HCT116 (cell line): ENCODE measurements at regions not wholly inside any gene's neighbourhood (a gene's known extent, or its start where the extent isn't known, plus 50 kb on each side); places are given as distances from the start of the nearest gene placed in this dataset.

Experiments used
- ATAC-seq: fragments of 200-7000 bp; cut with Tn5 transposase; 2 replicates; pipeline ENCODE4 v1.9.1; 2020; ENCODE audit warnings: mild to moderate bottlenecking, moderate library complexity
- BruUV-seq: library from RNA; stranded (reverse); fragments of 400-500 nt; replicated peaks from 2 replicates; lab custom pipeline; 2021; lab: Mats Ljungman, UMichigan
- CTCF ChIA-PET: fragments of 300-600 bp; sonication (Branson Sonifier 250); formaldehyde crosslinking; loops from one replicate; lab custom pipeline; 2021; ENCODE audit warnings: antibody characterized with exemption; lab: Charles Lee
- POLR2A ChIA-PET: fragments of 300-600, 350-600 bp; sonication (Branson Sonifier 250); formaldehyde crosslinking; loops from one replicate; lab custom pipeline; 2021; ENCODE audit warnings: antibody characterized with exemption; lab: Charles Lee
- RAD21 ChIA-PET, 2 experiments: fragments of 300-600 bp; sonication (Branson Sonifier 250); formaldehyde crosslinking; loops; one replicate each; lab custom pipeline; 2023; ENCODE audit warnings: low total read pairs in 2 of 2; ENCODE audit not compliant: uncharacterized antibody in 2 of 2, unreplicated experiment in 2 of 2, low non-redundant PET in 1 of 2; lab: Charles Lee
- DNase-seq: peaks from one replicate; pipeline ENCODE4 v3.0.0-alpha.2; 2010; ENCODE audit warnings: low read depth, low spot score
- H2AFZ ChIP-seq: fragments of 200-600 bp; shearing (Covaris generic), sonication (generic); 2 replicates; pipeline ENCODE4 v1.6.1; 2017; ENCODE audit warnings: low read depth, mixed run types, mixed read lengths, antibody characterized with exemption, low read length; ENCODE audit not compliant: poor library complexity, severe bottlenecking
- H3K27ac ChIP-seq: 2 replicates; pipeline ENCODE4 v1.5.1; 2012; ENCODE audit warnings: low read depth, low read length
- H3K27me3 ChIP-seq: fragments of 200-600 bp; sonication (generic); 2 replicates; pipeline ENCODE4 v1.6.1; 2016; ENCODE audit warnings: mixed run types, low read length, mixed read lengths; ENCODE audit not compliant: insufficient read depth
- H3K36me3 ChIP-seq, 2 experiments: fragments of 200-500 bp in 1 of 2; fragments of 200-600 bp in 1 of 2; sonication (Bioruptor generic) in 1 of 2; sonication (generic) in 1 of 2; 2 replicates each; pipeline versions ENCODE4 v1.5.1 to v1.6.1; 2014 to 2016; ENCODE audit warnings: low read length in 2 of 2, inconsistent platforms in 1 of 2, mixed read lengths in 1 of 2, mixed run types in 1 of 2; ENCODE audit not compliant: insufficient read depth in 2 of 2, control insufficient read depth in 1 of 2
- H3K4me1 ChIP-seq, 2 experiments: fragments of 200-600 bp in 1 of 2; sonication (generic) in 1 of 2; 2 replicates each; pipeline versions ENCODE4 v1.5.1 to v1.6.1; 2012 to 2017; ENCODE audit warnings: low read length in 2 of 2, inconsistent platforms in 1 of 2, mild to moderate bottlenecking in 1 of 2, mixed read lengths in 1 of 2, mixed run types in 1 of 2, moderate library complexity in 1 of 2; ENCODE audit not compliant: insufficient read depth in 2 of 2, control insufficient read depth in 1 of 2
- H3K4me2 ChIP-seq: fragments of 200-600 bp; sonication (generic); 2 replicates; pipeline ENCODE4 v1.6.1; 2017; ENCODE audit warnings: mixed run types, low read length, mixed read lengths
- H3K4me3 ChIP-seq, 2 experiments: fragments of 200-600 bp in 1 of 2; sonication (generic) in 1 of 2; replicated peaks in 1 of 2; 2 replicates each; pipeline ENCODE4 v1.5.1; 2011 to 2016; ENCODE audit warnings: low read length in 2 of 2, control low read depth in 1 of 2, low read depth in 1 of 2, mild to moderate bottlenecking in 1 of 2, mixed read lengths in 1 of 2, mixed run types in 1 of 2
- H3K79me2 ChIP-seq: fragments of 200-600 bp; sonication (generic); 2 replicates; pipeline ENCODE4 v1.6.1; 2017; ENCODE audit warnings: mild to moderate bottlenecking, mixed run types, low read length, moderate library complexity, mixed read lengths; ENCODE audit not compliant: insufficient read depth
- H3K9ac ChIP-seq: fragments of 200-600 bp; sonication (generic); 2 replicates; pipeline ENCODE4 v1.6.1; 2016; ENCODE audit warnings: low read length, mixed read lengths
- H3K9me2 ChIP-seq: fragments of 200-600 bp; sonication (generic), shearing (Covaris generic); 2 replicates; pipeline ENCODE4 v1.6.1; 2017; ENCODE audit warnings: mixed run types, mild to moderate bottlenecking, moderate library complexity; ENCODE audit not compliant: insufficient read depth
- H3K9me3 ChIP-seq, 2 experiments: fragments of 200-500 bp in 1 of 2; fragments of 200-600 bp in 1 of 2; sonication (Bioruptor generic) in 1 of 2; sonication (generic) in 1 of 2; 2 replicates each; pipeline ENCODE4 v1.6.1; 2014 to 2017; ENCODE audit warnings: low read length in 2 of 2, mixed read lengths in 2 of 2, inconsistent platforms in 1 of 2, low read depth in 1 of 2, mild to moderate bottlenecking in 1 of 2, mixed run types in 1 of 2, moderate library complexity in 1 of 2; ENCODE audit not compliant: control insufficient read depth in 1 of 2, insufficient read depth in 1 of 2
- H4K20me1 ChIP-seq: fragments of 200-600 bp; sonication (generic), shearing (Covaris generic); 2 replicates; pipeline ENCODE4 v1.6.1; 2017; ENCODE audit warnings: mixed run types, mild to moderate bottlenecking, moderate library complexity; ENCODE audit not compliant: insufficient read depth
- CBX3 ChIP-seq: IDR thresholded peaks from 2 replicates; pipeline ENCODE4 v1.6.1; 2012; ENCODE audit warnings: low read depth
- CEBPB ChIP-seq: IDR thresholded peaks from 2 replicates; pipeline ENCODE4 v1.6.1; 2012; ENCODE audit warnings: low read depth
- EGR1 ChIP-seq: IDR thresholded peaks from 2 replicates; pipeline ENCODE4 v1.6.1; 2012; ENCODE audit warnings: low read depth
- ELF1 ChIP-seq: IDR thresholded peaks from 2 replicates; pipeline ENCODE4 v1.6.1; 2012; ENCODE audit warnings: low read depth, borderline replicate concordance
- EZH2phosphoT487 ChIP-seq: fragments of 200-600 bp; IDR thresholded peaks from 2 replicates; pipeline ENCODE4 v1.6.1; 2018; ENCODE audit warnings: antibody characterized with exemption, borderline replicate concordance
- FOSL1 ChIP-seq: IDR thresholded peaks from 2 replicates; pipeline ENCODE4 v1.6.1; 2012; ENCODE audit warnings: low read depth
- JUND ChIP-seq: IDR thresholded peaks from 2 replicates; pipeline ENCODE4 v1.6.1; 2012
- POLR2A ChIP-seq: IDR thresholded peaks from 2 replicates; pipeline ENCODE4 v1.7.0; 2011; ENCODE audit warnings: borderline replicate concordance; ENCODE audit not compliant: insufficient read depth, insufficient read length; ENCODE audit errors: extremely low read depth
- POLR2AphosphoS5 ChIP-seq: IDR thresholded peaks from 2 replicates; pipeline ENCODE4 v1.6.1; 2011; ENCODE audit warnings: mild to moderate bottlenecking, low read depth, low read length, moderate library complexity
- RAD21 ChIP-seq: IDR thresholded peaks from 2 replicates; pipeline ENCODE4 v1.6.1; 2012; ENCODE audit warnings: low read depth, mild to moderate bottlenecking
- SP1 ChIP-seq: IDR thresholded peaks from 2 replicates; pipeline ENCODE4 v1.6.1; 2012; ENCODE audit warnings: low read depth
- SRF ChIP-seq: IDR thresholded peaks from 2 replicates; pipeline ENCODE4 v1.6.1; 2012; ENCODE audit warnings: low read depth
- TCF7L2 ChIP-seq: IDR thresholded peaks from 2 replicates; pipeline ENCODE4 v1.7.0; 2011; ENCODE audit warnings: borderline replicate concordance, inconsistent platforms; ENCODE audit not compliant: insufficient read depth, insufficient read length; ENCODE audit errors: extremely low read depth
- YY1 ChIP-seq: IDR thresholded peaks from 2 replicates; pipeline ENCODE4 v1.6.1; 2011; ENCODE audit warnings: low read length, low read depth, moderate library complexity, mild to moderate bottlenecking; ENCODE audit not compliant: insufficient replicate concordance; ENCODE audit errors: extremely low read depth
- ZFX ChIP-seq: fragments of 450-650 bp; IDR thresholded peaks from 2 replicates; pipeline ENCODE4 v1.6.1; 2017
- ZNF274 ChIP-seq: fragments of 200-500 bp; sonication (Bioruptor generic); IDR thresholded peaks from 2 replicates; pipeline ENCODE4 v1.6.1; 2014; ENCODE audit warnings: mild to moderate bottlenecking, low read depth, low read length, inconsistent platforms
- intact Hi-C: fragments of 100-400 bp; cut with micrococcal nuclease; formaldehyde crosslinking; loops from 2 replicates; pipeline ENCODE4 v1.10.0; 2022
- TF ChIP-seq, protein P1 (sequence below): IDR thresholded peaks from 2 replicates; pipeline ENCODE4 v1.6.1; 2012
- TF ChIP-seq, protein P2 (sequence below): IDR thresholded peaks from 2 replicates; pipeline ENCODE4 v1.6.1; 2012
- TF ChIP-seq, protein P3 (sequence below), 3 experiments: fragments of 200-600 bp in 1 of 3; sonication (generic) in 1 of 3; IDR thresholded peaks in 2 of 3; conservative IDR thresholded peaks in 1 of 3; 2 replicates each; pipeline ENCODE4 v1.5.1; 2012 to 2017; ENCODE audit warnings: low read depth in 2 of 3, low read length in 2 of 3, antibody characterized with exemption in 1 of 3, borderline replicate concordance in 1 of 3, control low read depth in 1 of 3, mild to moderate bottlenecking in 1 of 3, mixed read lengths in 1 of 3, mixed run types in 1 of 3, moderate library complexity in 1 of 3; ENCODE audit not compliant: insufficient read depth in 1 of 3

DNA sequence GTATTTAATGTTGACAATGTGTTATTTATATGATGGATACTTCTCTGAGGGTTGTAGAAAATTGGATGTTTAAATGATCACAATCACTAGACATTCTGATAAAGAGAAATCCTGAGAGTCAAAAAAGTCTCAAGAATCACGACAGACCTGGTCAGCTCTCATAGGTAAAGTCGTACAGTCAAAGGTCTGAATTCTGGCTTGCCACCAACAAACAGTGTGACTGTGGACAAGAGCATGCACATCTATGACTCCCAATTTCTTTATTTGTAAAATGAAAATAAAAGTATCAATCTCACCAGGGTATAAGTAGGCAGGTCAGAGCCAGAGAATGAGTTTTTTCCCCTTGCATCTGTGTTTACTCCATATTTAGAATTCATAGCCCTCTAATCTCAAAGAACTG, 556.7 kb downstream of the FAM181B start:
- Histone ChIP-seq H3K79me2 (no peaks in the 10 kb centered on the region), H3K4me1 (no peaks in the 10 kb centered on the region), H3K9me3 (peaks cover 0 to 7% of the 10 kb centered on the region in 2 experiments; a peak in 2 of 4 replicates), H3K9ac (no peak overlapping the region), H3K4me3 (no peak overlapping the region), H3K27me3 (no peaks in the 10 kb centered on the region), H4K20me1 (no peaks in the 10 kb centered on the region), H2AFZ (no peak overlapping the region), H3K9me2 (no peaks in the 10 kb centered on the region), H3K4me2 (no peak overlapping the region), H3K36me3 (no peaks in the 10 kb centered on the region), H3K27ac (no peak overlapping the region)
- POLR2A ChIA-PET: no interaction called here
- ATAC-seq (no peak), DNase-seq (no peak)
- BruUV-seq: no TSS peak
- RAD21 ChIA-PET: no interaction called here
- intact Hi-C loops: no loop called here
- TF ChIP-seq ELF1 (no peak), SRF (no peak), CBX3 (no peak), RAD21 (no peak)
- TF ChIP-seq, protein P1, sequence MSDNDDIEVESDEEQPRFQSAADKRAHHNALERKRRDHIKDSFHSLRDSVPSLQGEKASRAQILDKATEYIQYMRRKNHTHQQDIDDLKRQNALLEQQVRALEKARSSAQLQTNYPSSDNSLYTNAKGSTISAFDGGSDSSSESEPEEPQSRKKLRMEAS: no peak
- TF ChIP-seq, protein P2, sequence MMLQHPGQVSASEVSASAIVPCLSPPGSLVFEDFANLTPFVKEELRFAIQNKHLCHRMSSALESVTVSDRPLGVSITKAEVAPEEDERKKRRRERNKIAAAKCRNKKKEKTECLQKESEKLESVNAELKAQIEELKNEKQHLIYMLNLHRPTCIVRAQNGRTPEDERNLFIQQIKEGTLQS: no peak
- TF ChIP-seq, all 23 proteins: peak for 0
- CTCF ChIA-PET: no interaction called here

DNA sequence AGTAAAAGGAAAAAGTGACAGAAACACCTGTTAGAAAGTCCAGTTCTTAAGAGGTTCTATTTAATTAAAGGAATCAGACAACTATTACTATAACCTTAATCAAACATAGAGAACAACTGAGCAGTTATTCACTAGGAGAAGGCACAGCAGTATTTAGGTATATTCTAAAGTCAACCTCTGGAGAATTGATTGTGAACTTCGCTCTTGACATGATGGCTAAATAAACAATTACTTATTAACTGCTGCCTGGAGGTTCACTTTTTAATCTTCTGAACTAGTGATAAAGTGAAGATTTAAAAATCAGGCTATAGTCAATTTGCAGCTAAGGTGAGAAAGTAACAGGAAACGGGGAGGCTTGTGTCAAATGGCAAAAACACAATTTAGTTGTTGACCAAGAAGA, 557.3 kb downstream of the FAM181B start:
- no peaks in the 10 kb centered on the region for H4K20me1 ChIP-seq
- peaks cover 0 to 7% of the 10 kb centered on the region in 2 experiments; a peak in 2 of 4 replicates for H3K9me3 ChIP-seq
- H3K9ac ChIP-seq: no peak overlapping the region
- ATAC-seq: no peak
- RAD21 ChIA-PET: no interaction called here
- BruUV-seq: no TSS peak
- no peak overlapping the region for H2AFZ ChIP-seq
- intact Hi-C loops: no loop called here
- H3K27ac ChIP-seq: no peak overlapping the region
- no peak overlapping the region for H3K4me3 ChIP-seq
- no peak overlapping the region for H3K4me2 ChIP-seq
- CTCF ChIA-PET: no interaction called here
- H3K27me3 ChIP-seq: no peaks in the 10 kb centered on the region
- POLR2A ChIA-PET: no interaction called here
- no peak for DNase-seq
- H3K9me2 ChIP-seq: no peaks in the 10 kb centered on the region
- no peaks in the 10 kb centered on the region for H3K36me3 ChIP-seq
- no peaks in the 10 kb centered on the region for H3K4me1 ChIP-seq
- H3K79me2 ChIP-seq: no peaks in the 10 kb centered on the region
- TF ChIP-seq JUND (no peak), POLR2AphosphoS5 (no peak), ELF1 (no peak), EZH2phosphoT487 (no peak), ZNF274 (no peak), POLR2A (no peak), EGR1 (no peak), ZFX (no peak), YY1 (no peak), CBX3 (no peak), SRF (no peak), SP1 (no peak), CEBPB (no peak), TCF7L2 (no peak), RAD21 (no peak), FOSL1 (no peak)
- TF ChIP-seq, protein P1: no peak
- TF ChIP-seq, protein P3, sequence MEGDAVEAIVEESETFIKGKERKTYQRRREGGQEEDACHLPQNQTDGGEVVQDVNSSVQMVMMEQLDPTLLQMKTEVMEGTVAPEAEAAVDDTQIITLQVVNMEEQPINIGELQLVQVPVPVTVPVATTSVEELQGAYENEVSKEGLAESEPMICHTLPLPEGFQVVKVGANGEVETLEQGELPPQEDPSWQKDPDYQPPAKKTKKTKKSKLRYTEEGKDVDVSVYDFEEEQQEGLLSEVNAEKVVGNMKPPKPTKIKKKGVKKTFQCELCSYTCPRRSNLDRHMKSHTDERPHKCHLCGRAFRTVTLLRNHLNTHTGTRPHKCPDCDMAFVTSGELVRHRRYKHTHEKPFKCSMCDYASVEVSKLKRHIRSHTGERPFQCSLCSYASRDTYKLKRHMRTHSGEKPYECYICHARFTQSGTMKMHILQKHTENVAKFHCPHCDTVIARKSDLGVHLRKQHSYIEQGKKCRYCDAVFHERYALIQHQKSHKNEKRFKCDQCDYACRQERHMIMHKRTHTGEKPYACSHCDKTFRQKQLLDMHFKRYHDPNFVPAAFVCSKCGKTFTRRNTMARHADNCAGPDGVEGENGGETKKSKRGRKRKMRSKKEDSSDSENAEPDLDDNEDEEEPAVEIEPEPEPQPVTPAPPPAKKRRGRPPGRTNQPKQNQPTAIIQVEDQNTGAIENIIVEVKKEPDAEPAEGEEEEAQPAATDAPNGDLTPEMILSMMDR (IDR thresholded peaks at IDR 0.05 in 2 of 3, conservative IDR thresholded peaks at IDR 0.05 in 1 of 3; ENCODE audit: borderline replicate concordance in 1 of 3, insufficient read depth in 1 of 3, low read depth in 2 of 3, low read length in 2 of 3): no peak
- TF ChIP-seq, protein P2: no peak
